DOHH2 (cell line): ENCODE measurements at regions not wholly inside any gene's neighbourhood (a gene's known extent, or its start where the extent isn't known, plus 50 kb on each side); places are given as distances from the start of the nearest gene placed in this dataset.
"Not testable (repeated sequence)": the region's sequence is repeated elsewhere in the genome, so short reads cannot be mapped to it uniquely, and the experiment has no call there.

ENCODE experiments used
- H3F3A ChIP-seq: fragments of 200-600 bp; sonication (generic), shearing (Covaris generic); 2 replicates; pipeline ENCODE4 v1.6.0; 2016; ENCODE audit warnings: antibody characterized with exemption, mild to moderate bottlenecking; ENCODE audit not compliant: control insufficient read depth, insufficient read depth
- H3K27ac ChIP-seq: fragments of 200-600 bp; sonication (generic); 2 replicates; pipeline ENCODE4 v1.5.1; 2014; ENCODE audit warnings: low read depth, mild to moderate bottlenecking, low read length, moderate library complexity
- H3K27me3 ChIP-seq: fragments of 200-600 bp; sonication (generic); 2 replicates; pipeline ENCODE4 v1.6.1; 2014; ENCODE audit warnings: mild to moderate bottlenecking, low read length, mixed read lengths; ENCODE audit not compliant: control insufficient read depth
- H3K36me3 ChIP-seq: fragments of 200-600 bp; sonication (generic); 2 replicates; pipeline ENCODE4 v1.6.1; 2014; ENCODE audit warnings: mild to moderate bottlenecking, low read length, moderate library complexity, mixed read lengths; ENCODE audit not compliant: control insufficient read depth
- H3K4me1 ChIP-seq: fragments of 200-600 bp; sonication (generic); 2 replicates; pipeline ENCODE4 v1.6.1; 2014; ENCODE audit warnings: mild to moderate bottlenecking, low read length, mixed read lengths; ENCODE audit not compliant: control insufficient read depth
- H3K4me2 ChIP-seq: fragments of 200-600 bp; sonication (generic); 2 replicates; pipeline ENCODE4 v1.6.0; 2014; ENCODE audit warnings: mild to moderate bottlenecking, low read length, moderate library complexity
- H3K4me3 ChIP-seq: fragments of 200-600 bp; sonication (generic); 2 replicates; pipeline ENCODE4 v1.5.1; 2014; ENCODE audit warnings: mild to moderate bottlenecking, low read length, mixed read lengths
- H3K79me2 ChIP-seq: fragments of 200-600 bp; sonication (generic); 2 replicates; pipeline ENCODE4 v1.6.1; 2014; ENCODE audit warnings: mild to moderate bottlenecking, low read length, mixed read lengths; ENCODE audit not compliant: control insufficient read depth
- H3K9me2 ChIP-seq: fragments of 200-600 bp; sonication (generic); replicated peaks from 2 replicates; pipeline ENCODE4 v1.6.1; 2014; ENCODE audit warnings: mild to moderate bottlenecking, low read length, mixed read lengths; ENCODE audit not compliant: control insufficient read depth
- H3K9me3 ChIP-seq: fragments of 200-600 bp; sonication (generic); 2 replicates; pipeline ENCODE4 v1.6.1; 2014; ENCODE audit warnings: antibody characterized with exemption, low read length, mixed read lengths; ENCODE audit not compliant: control insufficient read depth, insufficient read depth
- H4K20me1 ChIP-seq: fragments of 200-600 bp; sonication (generic); 2 replicates; pipeline ENCODE4 v1.6.0; 2014; ENCODE audit warnings: low read depth, mild to moderate bottlenecking, antibody characterized with exemption, low read length, moderate library complexity; ENCODE audit not compliant: control insufficient read depth, insufficient read depth
- EZH2phosphoT487 ChIP-seq: fragments of 200-600 bp; sonication (generic); IDR thresholded peaks from 2 replicates; pipeline ENCODE4 v1.6.1; 2017; ENCODE audit warnings: borderline replicate concordance, mild to moderate bottlenecking, antibody characterized with exemption, low read length, moderate library complexity, mixed read lengths
- TF ChIP-seq, protein P1 (sequence below): fragments of 200-600 bp; sonication (generic); IDR thresholded peaks from one replicate; pipeline ENCODE4 v1.5.1; 2014; ENCODE audit warnings: antibody characterized with exemption, mild to moderate bottlenecking, low read depth, low read length; ENCODE audit not compliant: poor library complexity, severe bottlenecking

DNA sequence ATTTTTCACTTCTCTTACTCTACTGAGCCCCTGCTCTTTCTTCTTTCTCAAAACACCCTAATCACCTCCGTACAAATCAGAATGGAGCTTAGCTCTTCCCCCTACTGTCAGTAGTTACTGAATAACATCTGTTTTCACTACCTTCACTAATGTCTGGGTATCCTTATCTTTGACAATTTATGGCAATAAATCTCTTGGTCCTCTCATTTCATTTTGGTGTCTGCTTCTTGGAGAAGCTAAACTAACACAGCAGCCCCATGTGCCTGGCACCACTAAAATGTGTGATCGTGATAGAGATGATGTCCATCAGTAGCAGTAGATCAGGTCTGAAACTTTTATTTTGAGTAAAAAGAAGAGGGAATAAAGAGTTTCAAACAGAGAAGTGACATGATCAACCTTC, 496.5 kb downstream of the PID1 start:
- Histone ChIP-seq H4K20me1 (no peaks in the 10 kb centered on the region), H3F3A (no peaks in the 10 kb centered on the region), H3K27me3 (no peaks in the 10 kb centered on the region), H3K9me2 (no peaks in the 10 kb centered on the region), H3K4me1 (no peaks in the 10 kb centered on the region), H3K4me2 (no peak overlapping the region), H3K9me3 (no peaks in the 10 kb centered on the region), H3K27ac (no peak overlapping the region), H3K36me3 (no peaks in the 10 kb centered on the region), H3K79me2 (no peaks in the 10 kb centered on the region), H3K4me3 (no peak overlapping the region)
- TF ChIP-seq, protein P1, sequence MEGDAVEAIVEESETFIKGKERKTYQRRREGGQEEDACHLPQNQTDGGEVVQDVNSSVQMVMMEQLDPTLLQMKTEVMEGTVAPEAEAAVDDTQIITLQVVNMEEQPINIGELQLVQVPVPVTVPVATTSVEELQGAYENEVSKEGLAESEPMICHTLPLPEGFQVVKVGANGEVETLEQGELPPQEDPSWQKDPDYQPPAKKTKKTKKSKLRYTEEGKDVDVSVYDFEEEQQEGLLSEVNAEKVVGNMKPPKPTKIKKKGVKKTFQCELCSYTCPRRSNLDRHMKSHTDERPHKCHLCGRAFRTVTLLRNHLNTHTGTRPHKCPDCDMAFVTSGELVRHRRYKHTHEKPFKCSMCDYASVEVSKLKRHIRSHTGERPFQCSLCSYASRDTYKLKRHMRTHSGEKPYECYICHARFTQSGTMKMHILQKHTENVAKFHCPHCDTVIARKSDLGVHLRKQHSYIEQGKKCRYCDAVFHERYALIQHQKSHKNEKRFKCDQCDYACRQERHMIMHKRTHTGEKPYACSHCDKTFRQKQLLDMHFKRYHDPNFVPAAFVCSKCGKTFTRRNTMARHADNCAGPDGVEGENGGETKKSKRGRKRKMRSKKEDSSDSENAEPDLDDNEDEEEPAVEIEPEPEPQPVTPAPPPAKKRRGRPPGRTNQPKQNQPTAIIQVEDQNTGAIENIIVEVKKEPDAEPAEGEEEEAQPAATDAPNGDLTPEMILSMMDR: no peak
- TF ChIP-seq EZH2phosphoT487: no peak

DNA sequence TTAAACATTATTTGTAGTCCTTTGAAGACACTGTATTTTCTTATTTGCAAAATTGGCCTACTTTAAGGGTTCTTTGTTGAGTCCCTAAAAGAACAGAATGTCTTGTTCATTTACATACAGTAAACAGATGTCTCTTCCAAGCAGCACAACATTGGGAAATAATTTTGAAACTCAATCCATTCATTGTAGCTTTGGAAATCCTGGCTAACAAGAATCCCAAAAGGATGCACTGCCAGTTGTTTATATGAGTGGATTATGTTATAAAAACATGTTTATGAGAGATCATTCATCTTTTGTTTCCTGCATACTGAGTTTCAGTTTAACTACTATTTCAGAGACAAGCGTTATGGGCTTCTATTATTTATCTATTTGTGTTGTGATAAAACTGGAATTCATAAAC, 499.3 kb downstream of the PID1 start:
- no peaks in the 10 kb centered on the region for H3K9me3 ChIP-seq
- TF ChIP-seq EZH2phosphoT487: no peak
- TF ChIP-seq, protein P1: no peak
- no peaks in the 10 kb centered on the region for H3K36me3 ChIP-seq
- no peaks in the 10 kb centered on the region for H3K27me3 ChIP-seq
- H3K4me2 ChIP-seq: no peak overlapping the region
- no peaks in the 10 kb centered on the region for H3F3A ChIP-seq
- no peaks in the 10 kb centered on the region for H4K20me1 ChIP-seq
- H3K27ac ChIP-seq: no peak overlapping the region
- no peak overlapping the region for H3K4me3 ChIP-seq
- H3K9me2 ChIP-seq: no peaks in the 10 kb centered on the region
- H3K79me2 ChIP-seq: no peaks in the 10 kb centered on the region
- H3K4me1 ChIP-seq: no peaks in the 10 kb centered on the region

DNA sequence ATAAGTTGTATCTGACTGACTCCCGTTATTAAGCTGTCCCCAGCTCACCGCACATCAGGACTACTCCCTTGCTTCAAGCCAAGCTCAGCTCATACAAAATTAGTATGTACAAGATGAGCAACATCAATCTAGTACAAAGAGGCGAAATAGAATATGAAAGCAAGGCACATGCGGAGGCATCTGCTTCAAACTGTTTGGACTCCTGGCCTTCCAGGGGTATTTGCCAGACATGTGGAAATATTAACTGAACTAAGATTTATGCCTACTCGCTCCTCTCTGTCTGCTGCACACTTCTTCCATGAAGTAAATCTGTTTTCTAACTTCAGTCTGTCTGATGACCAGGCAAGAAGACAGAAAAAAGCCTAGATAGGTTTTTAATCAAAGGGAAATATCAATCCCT, 499.8 kb downstream of the PID1 start:
- no peaks in the 10 kb centered on the region for H3F3A ChIP-seq
- H3K79me2 ChIP-seq: no peaks in the 10 kb centered on the region
- H3K4me3 ChIP-seq: no peak overlapping the region
- no peak overlapping the region for H3K27ac ChIP-seq
- H3K27me3 ChIP-seq: no peaks in the 10 kb centered on the region
- H3K4me1 ChIP-seq: no peaks in the 10 kb centered on the region
- no peaks in the 10 kb centered on the region for H3K9me2 ChIP-seq
- H4K20me1 ChIP-seq: no peaks in the 10 kb centered on the region
- no peaks in the 10 kb centered on the region for H3K9me3 ChIP-seq
- no peaks in the 10 kb centered on the region for H3K36me3 ChIP-seq
- no peak overlapping the region for H3K4me2 ChIP-seq
- TF ChIP-seq, protein P1: no peak
- TF ChIP-seq EZH2phosphoT487: no peak

DNA sequence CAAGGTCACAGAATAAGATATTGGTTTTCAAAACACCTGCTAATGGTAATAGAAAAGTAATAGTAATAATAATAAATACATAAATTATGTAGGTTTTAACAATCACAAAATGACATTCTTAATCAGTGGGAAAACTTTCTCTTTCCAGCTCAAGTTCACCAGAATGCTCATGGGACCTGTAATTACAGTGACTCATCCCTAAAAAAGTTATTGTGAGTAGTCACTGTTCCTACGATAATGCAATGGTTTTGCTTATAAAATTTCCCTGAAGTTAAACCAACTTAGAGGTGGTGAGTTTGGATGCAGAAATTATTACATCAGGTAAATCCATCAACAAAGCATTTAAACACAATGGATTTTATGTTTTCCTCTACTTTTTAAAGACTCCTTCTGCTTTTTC, 502.3 kb downstream of the PID1 start:
- Histone ChIP-seq H3K4me3 (no peak overlapping the region), H3K9me2 (no peaks in the 10 kb centered on the region), H3K9me3 (no peaks in the 10 kb centered on the region), H3K4me2 (no peak overlapping the region), H3K4me1 (no peaks in the 10 kb centered on the region), H3K36me3 (no peaks in the 10 kb centered on the region), H3F3A (no peaks in the 10 kb centered on the region), H3K79me2 (no peaks in the 10 kb centered on the region), H4K20me1 (no peaks in the 10 kb centered on the region), H3K27ac (no peak overlapping the region), H3K27me3 (no peaks in the 10 kb centered on the region)
- TF ChIP-seq EZH2phosphoT487: no peak
- TF ChIP-seq, protein P1: no peak

DNA sequence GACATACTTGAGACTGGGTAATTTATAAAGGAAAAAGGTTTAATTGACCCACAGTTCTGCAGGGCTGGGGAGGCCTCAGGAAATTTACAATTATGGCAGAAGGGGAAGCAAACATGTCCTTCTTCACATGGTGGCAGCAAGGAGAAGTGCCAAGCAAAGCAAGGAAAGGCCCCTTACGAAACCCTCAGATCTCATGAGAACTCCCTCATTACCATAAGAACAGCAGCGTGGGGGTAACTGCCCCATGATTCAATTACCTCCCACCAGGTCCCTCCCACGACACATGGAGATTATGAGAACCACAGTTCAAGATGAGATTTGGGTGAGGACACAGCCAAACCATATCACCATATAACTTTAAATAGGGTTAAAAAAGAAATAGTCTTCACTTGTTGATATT, 502.9 kb downstream of the PID1 start:
- H3K27me3 ChIP-seq, H3K4me1 ChIP-seq, H3F3A ChIP-seq, H3K36me3 ChIP-seq, H3K27ac ChIP-seq, H3K9me2 ChIP-seq, H3K9me3 ChIP-seq, H3K79me2 ChIP-seq, H3K4me3 ChIP-seq, H3K4me2 ChIP-seq, H4K20me1 ChIP-seq: not testable (repeated sequence)
